ENCODE measurements at regions not wholly inside any gene's neighbourhood (a gene's known extent, or its start where the extent isn't known, plus 50 kb on each side); places are given as distances from the start of the nearest gene placed in this dataset.

DNA sequence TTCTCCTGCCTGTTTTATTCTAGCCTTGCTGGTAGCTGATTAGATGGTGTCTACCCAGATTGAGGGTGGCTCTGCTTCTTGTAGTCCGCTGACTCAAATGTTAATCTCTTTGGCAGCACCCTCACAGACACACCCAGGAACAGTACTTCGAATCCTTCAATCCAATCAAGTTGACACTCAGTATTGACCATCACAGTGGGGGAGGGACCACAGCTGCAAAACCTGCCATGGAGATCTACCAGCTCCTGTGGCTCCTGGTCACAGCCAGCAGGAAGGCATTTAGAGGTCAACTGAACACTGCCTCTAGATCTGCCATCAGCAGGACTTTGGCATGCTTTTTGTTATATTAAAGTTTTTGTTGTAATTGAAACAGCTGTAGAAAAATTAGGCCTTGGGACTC is 146.9 kb downstream of the RWDD3 start:
- TF ChIP-seq POLR2AphosphoS5 (IDR thresholded peaks at IDR 0.05; ENCODE audit: borderline replicate concordance, low read depth, low read length) (no peak), EZH2 (IDR thresholded peaks at IDR 0.05) (no peak)

Measured in SK-N-MC (cell line).